Keratinocyte (primary cell): ENCODE measurements at regions not wholly inside any gene's neighbourhood (a gene's known extent, or its start where the extent isn't known, plus 50 kb on each side); places are given as distances from the start of the nearest gene placed in this dataset.

ENCODE experiments used
- DNase-seq: peaks from one replicate; pipeline ENCODE4 v3.0.0-alpha.2; 2011; ENCODE audit warnings: low read depth, missing footprints, low spot score
- FAIRE-seq: peaks from 2 replicates; lab custom pipeline; 2011; peaks lifted over from hg19 to GRCh38; lab: Jason Lieb, UNC
- H2AFZ ChIP-seq: 2 replicates; pipeline ENCODE4 v1.6.0; 2012; ENCODE audit warnings: low read length, control low read depth, inconsistent platforms; ENCODE audit not compliant: control insufficient read depth
- H3K27ac ChIP-seq: 2 replicates; pipeline ENCODE4 v1.5.1; 2011; ENCODE audit warnings: low read length; ENCODE audit not compliant: control insufficient read depth, insufficient read depth
- H3K27me3 ChIP-seq: 3 replicates; pipeline ENCODE4 v1.6.0; 2011; ENCODE audit warnings: low read length; ENCODE audit not compliant: control insufficient read depth, insufficient read depth; ENCODE audit errors: extremely low read depth
- H3K36me3 ChIP-seq, 2 experiments: 2 replicates in 1 of 2; 3 replicates in 1 of 2; pipeline ENCODE4 v1.5.1; 2011; ENCODE audit warnings: low read length in 2 of 2, mild to moderate bottlenecking in 1 of 2; ENCODE audit not compliant: control insufficient read depth in 2 of 2, insufficient read depth in 2 of 2; ENCODE audit errors: extremely low read depth in 1 of 2
- H3K4me1 ChIP-seq: 3 replicates; pipeline ENCODE4 v1.5.1; 2011; ENCODE audit warnings: low read length; ENCODE audit not compliant: control insufficient read depth, insufficient read depth; ENCODE audit errors: extremely low read depth
- H3K4me2 ChIP-seq: 3 replicates; pipeline ENCODE4 v1.6.0; 2011; ENCODE audit warnings: low read depth, low read length; ENCODE audit not compliant: control insufficient read depth, insufficient read depth; ENCODE audit errors: extremely low read depth
- H3K4me3 ChIP-seq, 3 experiments: fragments of 200-600 bp in 1 of 3; sonication (generic) in 1 of 3; 2 replicates in 2 of 3; 3 replicates in 1 of 3; pipeline ENCODE4 v1.5.1; 2011 to 2016; ENCODE audit warnings: low read length in 3 of 3, mild to moderate bottlenecking in 3 of 3, control low read depth in 2 of 3, inconsistent platforms in 1 of 3, low read depth in 1 of 3, mixed read lengths in 1 of 3, mixed run types in 1 of 3, moderate library complexity in 1 of 3; ENCODE audit not compliant: control insufficient read depth in 2 of 3, insufficient read depth in 2 of 3; ENCODE audit errors: extremely low read depth in 1 of 3
- H3K79me2 ChIP-seq: 2 replicates; pipeline ENCODE4 v1.6.0; 2012; ENCODE audit warnings: low read length; ENCODE audit not compliant: control insufficient read depth, insufficient read depth
- H3K9ac ChIP-seq: 3 replicates; pipeline ENCODE4 v1.6.0; 2011; ENCODE audit warnings: low read length; ENCODE audit not compliant: control insufficient read depth, insufficient read depth; ENCODE audit errors: extremely low read depth
- H3K9me1 ChIP-seq: 3 replicates; pipeline ENCODE4 v1.6.0; 2011; ENCODE audit warnings: low read length; ENCODE audit not compliant: control insufficient read depth, insufficient read depth; ENCODE audit errors: extremely low read depth
- H3K9me3 ChIP-seq: 2 replicates; pipeline ENCODE4 v1.5.1; 2012; ENCODE audit warnings: low read depth, low read length; ENCODE audit not compliant: control insufficient read depth
- H4K20me1 ChIP-seq: 3 replicates; pipeline ENCODE4 v1.6.0; 2011; ENCODE audit warnings: low read length; ENCODE audit not compliant: control insufficient read depth, insufficient read depth; ENCODE audit errors: extremely low read depth
- CTCF ChIP-seq, 3 experiments: IDR thresholded peaks in 1 of 3; conservative IDR thresholded peaks in 1 of 3; optimal IDR thresholded peaks in 1 of 3; 2 replicates in 2 of 3; 3 replicates in 1 of 3; pipeline versions ENCODE3 to v1.5.1; 2011; ENCODE audit warnings: low read length in 3 of 3, mild to moderate bottlenecking in 3 of 3, moderate library complexity in 2 of 3, control low read depth in 1 of 3, inconsistent platforms in 1 of 3; ENCODE audit not compliant: insufficient read depth in 2 of 3; ENCODE audit errors: extremely low read depth in 1 of 3
- EZH2 ChIP-seq: IDR thresholded peaks from one replicate; pipeline ENCODE4 v1.6.1; 2012; ENCODE audit warnings: inconsistent platforms, mild to moderate bottlenecking, low read length, moderate library complexity
- dilution Hi-C: fragments of 300-500 bp; cut with MboI; formaldehyde crosslinking; loops from one replicate; pipeline ENCODE4 v1.7.0; 2020; ENCODE audit warnings: low sequenced_read_pairs; ENCODE audit not compliant: extremely low pct_ligation_motif_present

- H3K27ac ChIP-seq: no peak overlapping the region
- no peak overlapping the region for H2AFZ ChIP-seq
- H3K9ac ChIP-seq: no peak overlapping the region
- H3K4me3 ChIP-seq: no peak overlapping the region
- H3K79me2 ChIP-seq: no peaks in the 10 kb centered on the region
- no peaks in the 10 kb centered on the region for H3K36me3 ChIP-seq
- DNase-seq: no peak
- H3K27me3 ChIP-seq: no peaks in the 10 kb centered on the region
- FAIRE-seq: no peak
- peaks cover 42% of the 10 kb centered on the region for H3K4me1 ChIP-seq
- H3K9me3 ChIP-seq: no peaks in the 10 kb centered on the region
- TF ChIP-seq CTCF (optimal IDR thresholded peaks at IDR 0.05 in 1 of 3, IDR thresholded peaks at IDR 0.05 in 1 of 3, conservative IDR thresholded peaks at IDR 0.05 in 1 of 3; ENCODE audit: extremely low read depth in 1 of 3, insufficient read depth in 2 of 3, low read length in 3 of 3) (no peak), EZH2 (no peak)
- H3K9me1 ChIP-seq: peaks cover 5% of the 10 kb centered on the region
- no peak overlapping the region for H3K4me2 ChIP-seq
- H4K20me1 ChIP-seq: no peaks in the 10 kb centered on the region
- dilution Hi-C loops: no loop called here
These were observed 123.4 kb upstream of the CXCL14 start for GRCh38 chr5:135702191-135702590.

GRCh38 chr5:135700731-135701130 is 121.9 kb upstream of the CXCL14 start:
- Histone ChIP-seq H4K20me1 (no peaks in the 10 kb centered on the region), H3K79me2 (no peaks in the 10 kb centered on the region), H2AFZ (no peak overlapping the region), H3K9me1 (peaks cover 5% of the 10 kb centered on the region), H3K4me1 (peaks cover 33% of the 10 kb centered on the region), H3K9ac (no peak overlapping the region), H3K9me3 (no peaks in the 10 kb centered on the region), H3K27ac (no peak overlapping the region), H3K27me3 (no peaks in the 10 kb centered on the region), H3K4me2 (no peak overlapping the region), H3K4me3 (no peak overlapping the region), H3K36me3 (no peaks in the 10 kb centered on the region)
- DNase-seq (no peak), FAIRE-seq (no peak)
- TF ChIP-seq CTCF (optimal IDR thresholded peaks at IDR 0.05 in 1 of 3, IDR thresholded peaks at IDR 0.05 in 1 of 3, conservative IDR thresholded peaks at IDR 0.05 in 1 of 3; ENCODE audit: extremely low read depth in 1 of 3, insufficient read depth in 2 of 3, low read length in 3 of 3): no peak
- no peak for TF ChIP-seq EZH2
- dilution Hi-C loops: no loop called here
